Activated CD8-positive, alpha-beta T cell treated with anti-CD3 and anti-CD28 coated beads for 36 hours (primary cell): ENCODE measurements at regions not wholly inside any gene's neighbourhood (a gene's known extent, or its start where the extent isn't known, plus 50 kb on each side); places are given as distances from the start of the nearest gene placed in this dataset.

Experiments
- ATAC-seq: fragments of 200-7000 bp; cut with Tn5 transposase; one replicate; pipeline ENCODE4 v1.10.0; 2021; ENCODE audit warnings: mild to moderate bottlenecking, moderate library complexity
- CTCF ChIA-PET: fragments of 350-600 bp; sonication (Branson Sonifier 250); formaldehyde crosslinking; loops from one replicate; lab custom pipeline; 2021; ENCODE audit warnings: antibody characterized with exemption; lab: Charles Lee
- POLR2A ChIA-PET: fragments of 350-600 bp; sonication (Branson Sonifier 250); formaldehyde crosslinking; loops from one replicate; lab custom pipeline; 2021; ENCODE audit warnings: antibody characterized with exemption; lab: Charles Lee
- DNase-seq: peaks from one replicate; pipeline ENCODE4 v3.0.0-alpha.2; 2020
- H3K27ac Mint-ChIP-seq: one replicate; pipeline ENCODE4 v1.8.0; 2021; ENCODE audit warnings: mild to moderate bottlenecking, mixed read lengths
- H3K27me3 Mint-ChIP-seq: one replicate; pipeline ENCODE4 v1.8.0; 2021; ENCODE audit warnings: mixed read lengths
- H3K36me3 Mint-ChIP-seq: one replicate; pipeline ENCODE4 v1.8.0; 2021; ENCODE audit warnings: low read depth, mixed read lengths
- H3K4me1 Mint-ChIP-seq: one replicate; pipeline ENCODE4 v1.8.0; 2021; ENCODE audit warnings: low read depth, mixed read lengths
- H3K4me3 Mint-ChIP-seq: one replicate; pipeline ENCODE4 v1.8.0; 2021; ENCODE audit warnings: mild to moderate bottlenecking, moderate library complexity, mixed read lengths
- H3K9me3 Mint-ChIP-seq: one replicate; pipeline ENCODE4 v1.8.0; 2021; ENCODE audit warnings: mixed read lengths
- CTCF ChIP-seq: fragments of 200-600 bp; IDR thresholded peaks from one replicate; pipeline ENCODE4 v1.8.0; 2022; ENCODE audit warnings: antibody characterized with exemption, mild to moderate bottlenecking
- intact Hi-C: fragments of 100-400 bp; cut with micrococcal nuclease; formaldehyde crosslinking; loops from one replicate; pipeline ENCODE4 v1.10.0; 2022

- H3K27me3 Mint-ChIP-seq = no peaks in the 10 kb centered on the region
Measured at GRCh38 chr2:163319006-163319405, 416.8 kb downstream of the FIGN start.

DNA sequence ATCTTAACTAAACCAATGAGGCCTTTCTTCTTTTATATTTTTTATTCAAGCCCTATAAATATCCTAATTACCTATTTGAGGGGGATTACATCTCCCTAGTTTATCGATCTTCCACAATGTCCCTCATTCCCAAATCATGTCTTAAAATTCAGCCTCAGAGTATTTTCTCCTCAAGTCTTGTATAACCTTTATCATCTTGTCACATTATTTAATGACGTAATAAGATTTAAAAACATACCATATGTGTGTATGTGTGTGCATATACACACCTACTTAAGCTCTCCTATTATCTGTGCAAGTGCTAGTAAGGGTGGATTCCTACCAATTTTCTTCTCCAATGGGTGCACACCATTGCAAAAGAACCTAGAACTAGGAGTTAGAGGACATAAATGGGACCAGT lies 421.1 kb downstream of the FIGN start:
- intact Hi-C loops = no loop called here
- POLR2A ChIA-PET = no interaction called here
- no peak overlapping the region for H3K4me3 Mint-ChIP-seq

More at GRCh38 chr2:163319006-163319405, 416.8 kb downstream of the FIGN start:
- POLR2A ChIA-PET = no interaction called here
- TF ChIP-seq CTCF = no peak
- ATAC-seq (no peak), DNase-seq (no peak)
- CTCF ChIA-PET = no interaction called here
- Mint-ChIP-seq H3K27ac (no peak overlapping the region), H3K9me3 (no peaks in the 10 kb centered on the region), H3K4me3 (no peak overlapping the region), H3K36me3 (no peaks in the 10 kb centered on the region), H3K4me1 (no peaks in the 10 kb centered on the region)
- intact Hi-C loops = no loop called here

DNA sequence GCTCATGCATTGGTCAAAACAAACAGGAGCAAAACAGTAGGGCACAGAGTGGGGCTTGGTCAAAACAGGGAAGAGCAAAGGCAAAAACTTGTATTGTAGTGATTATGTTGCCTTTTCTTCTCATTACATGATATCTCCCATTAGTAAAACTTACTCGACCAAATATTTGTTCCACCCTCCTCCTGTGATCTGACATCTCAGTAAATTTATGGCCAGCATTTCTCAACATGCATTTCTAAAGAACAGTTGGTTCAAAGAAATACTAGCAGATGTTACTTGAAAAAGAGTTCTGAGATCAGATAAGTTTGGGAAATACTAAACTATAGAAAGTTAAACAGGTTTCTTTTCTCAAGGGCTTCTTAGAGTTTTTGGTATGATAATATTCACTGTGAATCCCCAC lies 423.1 kb downstream of the FIGN start:
- ChIA-PET CTCF (no interaction called here), POLR2A (no interaction called here)
- no peak for TF ChIP-seq CTCF
- no peaks in the 10 kb centered on the region for H3K36me3 Mint-ChIP-seq
- DNase-seq (no peak), ATAC-seq (no peak)
- intact Hi-C loops = no loop called here
- no peak overlapping the region for H3K27ac Mint-ChIP-seq
- no peak overlapping the region for H3K4me3 Mint-ChIP-seq
- H3K4me1 Mint-ChIP-seq = no peaks in the 10 kb centered on the region
- H3K27me3 Mint-ChIP-seq = no peaks in the 10 kb centered on the region
- no peaks in the 10 kb centered on the region for H3K9me3 Mint-ChIP-seq

More for the DNA sequence above, 421.1 kb downstream of the FIGN start:
- DNase-seq (no peak), ATAC-seq (no peak)
- H3K36me3 Mint-ChIP-seq = no peaks in the 10 kb centered on the region
- CTCF ChIA-PET = no interaction called here
- TF ChIP-seq CTCF = no peak
- no peaks in the 10 kb centered on the region for H3K9me3 Mint-ChIP-seq
- H3K4me1 Mint-ChIP-seq = no peaks in the 10 kb centered on the region
- H3K27me3 Mint-ChIP-seq = no peaks in the 10 kb centered on the region
- no peak overlapping the region for H3K27ac Mint-ChIP-seq

- ATAC-seq (no peak), DNase-seq (no peak)
- intact Hi-C loops = no loop called here
- Mint-ChIP-seq H3K9me3 (peaks cover 3% of the 10 kb centered on the region), H3K4me1 (no peaks in the 10 kb centered on the region), H3K36me3 (no peaks in the 10 kb centered on the region), H3K27ac (no peak overlapping the region), H3K4me3 (no peak overlapping the region), H3K27me3 (no peaks in the 10 kb centered on the region)
- ChIA-PET POLR2A (no interaction called here), CTCF (no interaction called here)
- TF ChIP-seq CTCF = no peak
Measured at GRCh38 chr2:163306647-163307046, 429.2 kb downstream of the FIGN start.

GRCh38 chr2:163302141-163302540 lies 433.7 kb downstream of the FIGN start:
- H3K27me3 Mint-ChIP-seq = no peaks in the 10 kb centered on the region
- H3K4me1 Mint-ChIP-seq = no peaks in the 10 kb centered on the region
- peaks cover 3% of the 10 kb centered on the region for H3K9me3 Mint-ChIP-seq
- DNase-seq = no peak
- H3K27ac Mint-ChIP-seq = no peak overlapping the region
- no peak for ATAC-seq
- H3K4me3 Mint-ChIP-seq = no peak overlapping the region
- no peaks in the 10 kb centered on the region for H3K36me3 Mint-ChIP-seq
- ChIA-PET CTCF (no interaction called here), POLR2A (no interaction called here)
- no peak for TF ChIP-seq CTCF
- intact Hi-C loops = no loop called here
